Uterus (tissue), 2 donors: ENCODE measurements at regions not wholly inside any gene's neighbourhood (a gene's known extent, or its start where the extent isn't known, plus 50 kb on each side); places are given as distances from the start of the nearest gene placed in this dataset.

Experiments used
- POLR2A ChIP-seq, 2 donors: fragments of 450-650 bp; IDR thresholded peaks; one replicate each; pipeline ENCODE4 v1.6.1; 2016; ENCODE audit warnings: antibody characterized with exemption in 2 of 2, mild to moderate bottlenecking in 1 of 2, moderate library complexity in 1 of 2
- TF ChIP-seq, protein P1 (sequence below), 4 experiments: fragments of 200-600 bp in 2 of 4; fragments of 450-650 bp in 2 of 4; sonication (generic) in 2 of 4; IDR thresholded peaks; one replicate each; pipeline ENCODE4 v1.5.1; 2016 to 2019; ENCODE audit warnings: antibody characterized with exemption in 4 of 4, mild to moderate bottlenecking in 2 of 4, moderate library complexity in 1 of 4

DNA sequence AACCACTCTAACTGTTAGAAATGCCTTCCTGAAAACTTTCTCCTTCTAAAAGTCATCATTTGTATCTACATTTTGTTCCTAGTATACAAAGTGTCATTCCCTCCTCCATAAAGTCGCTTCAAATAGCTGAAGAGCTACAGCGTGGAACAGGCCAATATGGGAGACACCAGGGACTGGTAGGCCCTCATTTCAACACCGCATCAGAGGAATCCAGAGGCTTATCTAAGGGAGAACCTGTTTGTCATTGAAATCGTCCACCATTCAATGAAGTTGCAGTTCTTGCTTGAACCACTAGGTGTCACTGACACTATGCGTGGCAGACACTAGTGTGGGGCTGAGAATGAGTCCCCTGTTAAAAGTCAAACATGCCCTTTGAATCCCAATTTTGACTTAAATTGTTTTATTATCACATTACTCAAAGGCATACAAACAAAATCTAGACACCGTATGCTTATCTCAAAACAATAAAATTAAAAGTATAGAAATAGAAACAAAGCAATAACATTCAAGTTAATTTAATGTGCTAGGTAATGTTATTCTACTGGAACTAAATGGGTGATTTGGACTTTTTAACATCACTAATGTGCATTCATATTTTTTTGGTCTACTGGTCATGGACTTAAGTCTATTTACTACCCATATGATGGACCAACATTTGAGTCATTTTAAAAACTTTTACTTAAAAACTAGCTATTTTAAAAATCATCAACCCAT lies 182.3 kb downstream of the FCRL5 start:
- TF ChIP-seq POLR2A (IDR thresholded peaks at IDR 0.05) = no peak
- TF ChIP-seq, protein P1, sequence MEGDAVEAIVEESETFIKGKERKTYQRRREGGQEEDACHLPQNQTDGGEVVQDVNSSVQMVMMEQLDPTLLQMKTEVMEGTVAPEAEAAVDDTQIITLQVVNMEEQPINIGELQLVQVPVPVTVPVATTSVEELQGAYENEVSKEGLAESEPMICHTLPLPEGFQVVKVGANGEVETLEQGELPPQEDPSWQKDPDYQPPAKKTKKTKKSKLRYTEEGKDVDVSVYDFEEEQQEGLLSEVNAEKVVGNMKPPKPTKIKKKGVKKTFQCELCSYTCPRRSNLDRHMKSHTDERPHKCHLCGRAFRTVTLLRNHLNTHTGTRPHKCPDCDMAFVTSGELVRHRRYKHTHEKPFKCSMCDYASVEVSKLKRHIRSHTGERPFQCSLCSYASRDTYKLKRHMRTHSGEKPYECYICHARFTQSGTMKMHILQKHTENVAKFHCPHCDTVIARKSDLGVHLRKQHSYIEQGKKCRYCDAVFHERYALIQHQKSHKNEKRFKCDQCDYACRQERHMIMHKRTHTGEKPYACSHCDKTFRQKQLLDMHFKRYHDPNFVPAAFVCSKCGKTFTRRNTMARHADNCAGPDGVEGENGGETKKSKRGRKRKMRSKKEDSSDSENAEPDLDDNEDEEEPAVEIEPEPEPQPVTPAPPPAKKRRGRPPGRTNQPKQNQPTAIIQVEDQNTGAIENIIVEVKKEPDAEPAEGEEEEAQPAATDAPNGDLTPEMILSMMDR (IDR thresholded peaks at IDR 0.05) = peak; percentile 63 to 86 (median 76)
